HepG2 (cell line): ENCODE measurements at regions not wholly inside any gene's neighbourhood (a gene's known extent, or its start where the extent isn't known, plus 50 kb on each side); places are given as distances from the start of the nearest gene placed in this dataset.

Experiments
- ATF3 ChIP-seq: sonication (generic); formaldehyde crosslinking; IDR thresholded peaks from 2 replicates; pipeline ENCODE4 v1.4.0; 2020; ENCODE audit warnings: missing genetic modification reagents
- ATRX ChIP-seq: sonication (generic); formaldehyde crosslinking; IDR thresholded peaks from 2 replicates; pipeline ENCODE4 v1.4.0; 2020; ENCODE audit warnings: missing genetic modification reagents, borderline replicate concordance
- ELK4 ChIP-seq: sonication (generic); formaldehyde crosslinking; IDR thresholded peaks from 2 replicates; pipeline ENCODE4 v1.9.0; 2021; ENCODE audit warnings: missing genetic modification reagents, borderline replicate concordance
- NFE2 ChIP-seq: sonication (generic); formaldehyde crosslinking; IDR thresholded peaks from 2 replicates; pipeline ENCODE4 v1.4.0; 2020; ENCODE audit warnings: missing genetic modification reagents
- REXO4 ChIP-seq: sonication (generic); formaldehyde crosslinking; IDR thresholded peaks from 2 replicates; pipeline ENCODE4 v1.8.0; 2022; ENCODE audit warnings: missing genetic modification reagents, mild to moderate bottlenecking, borderline replicate concordance
- ZNF142 ChIP-seq: sonication (generic); formaldehyde crosslinking; IDR thresholded peaks from 2 replicates; pipeline ENCODE4 v1.4.0; 2020; ENCODE audit warnings: missing genetic modification reagents
- ZNF652 ChIP-seq: IDR thresholded peaks from 2 replicates; pipeline ENCODE4 v1.6.1; 2016; ENCODE audit warnings: low read depth, borderline replicate concordance

- TF ChIP-seq ZNF142 (CRISPR knock-in tag) (no peak), REXO4 (CRISPR knock-in tag) (no peak), ATRX (no peak), ELK4 (CRISPR knock-in tag) (no peak), NFE2 (CRISPR knock-in tag) (no peak), ATF3 (CRISPR knock-in tag) (no peak), ZNF652 (CRISPR knock-in tag) (no peak)
Observed at GRCh38 chr9:126070058-126070655, 256.5 kb upstream of the MVB12B start (continued).
